HT-29 (cell line): ENCODE measurements at regions not wholly inside any gene's neighbourhood (a gene's known extent, or its start where the extent isn't known, plus 50 kb on each side); places are given as distances from the start of the nearest gene placed in this dataset.
"Not testable (repeated sequence)": the region's sequence is repeated elsewhere in the genome, so short reads cannot be mapped to it uniquely, and the experiment has no call there.

Experiments used
- DNase-seq: peaks from one replicate; pipeline ENCODE4 v3.0.0-alpha.2; 2015; ENCODE audit warnings: low spot score

GRCh38 chr12:92403210-92404175 is 257.8 kb upstream of the BTG1 start:
- DNase-seq: no peak

DNA sequence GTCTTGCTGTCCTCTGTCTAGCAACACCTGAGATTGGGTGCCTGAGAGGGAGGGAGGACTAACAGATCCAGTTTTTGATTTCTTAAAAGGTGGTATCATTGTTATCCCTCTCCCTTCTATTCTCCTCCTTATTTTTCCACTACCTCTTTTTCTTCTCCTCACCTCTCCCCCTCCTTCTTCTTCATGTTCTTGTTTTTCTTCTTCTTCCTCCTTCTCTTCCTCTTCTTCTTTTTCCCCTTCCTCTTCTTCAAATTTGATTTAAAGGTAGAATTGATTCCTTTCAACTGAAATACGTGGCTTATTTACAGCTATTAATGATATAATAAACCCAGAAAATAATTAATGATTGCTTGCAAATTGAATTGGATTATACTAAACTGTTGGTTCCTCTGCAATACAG is 256.8 kb upstream of the BTG1 start:
- DNase-seq: no peak

DNA sequence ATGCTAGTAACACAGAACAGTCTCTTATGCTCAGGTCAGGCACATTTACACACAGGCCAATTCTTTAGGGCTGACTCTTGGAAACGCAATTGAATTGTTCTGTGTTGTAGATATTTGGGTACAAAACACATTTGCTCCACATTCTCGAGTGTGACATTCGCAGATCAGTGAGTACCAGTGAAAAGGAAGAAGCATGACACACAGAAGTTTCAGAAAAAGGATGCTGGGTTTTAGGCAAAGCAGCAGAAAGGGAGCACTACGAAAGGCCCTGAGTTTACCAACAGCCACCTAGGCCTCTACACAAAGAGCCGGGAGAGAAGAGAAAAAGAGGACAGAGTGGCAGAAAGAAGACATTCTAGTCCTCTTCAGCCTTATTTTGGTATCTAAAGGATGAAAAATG is 254.4 kb upstream of the BTG1 start:
- DNase-seq: no peak

DNA sequence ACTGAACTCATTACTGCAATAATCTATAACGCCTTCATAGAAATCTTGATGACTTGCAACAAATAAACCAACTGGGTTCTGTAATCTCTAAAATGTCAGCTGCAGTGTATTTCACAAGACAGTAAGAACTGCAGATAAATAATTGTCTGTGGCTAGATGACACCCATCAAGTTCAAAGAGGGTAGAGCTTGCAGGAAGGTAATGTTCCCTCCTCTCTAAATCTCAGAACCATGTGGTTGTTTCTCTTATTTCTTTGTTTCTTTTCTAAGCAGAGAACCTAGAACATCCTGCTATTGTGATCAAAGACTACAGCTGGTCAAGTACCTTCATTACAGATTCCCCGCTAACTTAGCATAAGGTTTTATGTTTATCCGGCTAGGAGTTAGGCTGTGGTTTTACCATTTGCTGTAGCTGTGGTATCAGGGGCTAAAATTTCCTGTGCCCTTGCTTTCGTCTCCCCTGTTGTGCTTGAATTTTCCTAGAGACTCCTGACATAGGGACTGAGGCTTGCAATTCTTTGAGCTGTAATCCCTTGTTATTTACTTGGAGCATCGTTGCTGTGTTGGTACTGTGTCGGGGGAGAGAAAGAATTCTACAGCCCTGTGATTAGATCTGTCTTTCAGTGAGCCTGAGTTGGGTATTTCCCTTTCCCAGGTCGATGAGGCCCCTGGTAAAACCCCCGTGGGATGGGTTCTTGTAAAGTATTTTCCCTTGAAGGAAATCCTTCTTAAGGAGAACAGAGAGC is 253.1 kb upstream of the BTG1 start:
- DNase-seq: no peak

GRCh38 chr12:92396647-92397252 is 251.1 kb upstream of the BTG1 start:
- no peak for DNase-seq

DNA sequence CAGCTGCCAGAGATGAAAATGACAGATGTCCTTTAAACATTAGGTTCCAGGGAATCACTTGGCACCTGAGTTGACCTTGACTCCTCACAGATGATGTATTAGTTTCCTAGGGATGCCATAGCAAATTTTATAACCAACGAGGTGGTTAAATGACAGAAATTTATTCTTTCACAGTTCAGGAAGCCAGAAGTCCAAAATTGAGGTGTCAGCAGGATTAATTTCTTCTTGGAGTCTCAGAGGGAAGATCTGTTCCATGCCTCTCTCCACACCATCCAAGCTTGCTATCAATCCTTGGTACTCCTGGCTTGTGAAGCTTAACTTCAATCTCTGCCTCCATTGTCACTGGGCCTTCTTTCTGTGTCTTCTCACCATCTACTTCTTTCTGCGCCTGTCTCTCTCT is 249.7 kb upstream of the BTG1 start:
- DNase-seq: no peak

- DNase-seq: no peak
Measured at GRCh38 chr12:92394895-92395294, 249.2 kb upstream of the BTG1 start.

DNA sequence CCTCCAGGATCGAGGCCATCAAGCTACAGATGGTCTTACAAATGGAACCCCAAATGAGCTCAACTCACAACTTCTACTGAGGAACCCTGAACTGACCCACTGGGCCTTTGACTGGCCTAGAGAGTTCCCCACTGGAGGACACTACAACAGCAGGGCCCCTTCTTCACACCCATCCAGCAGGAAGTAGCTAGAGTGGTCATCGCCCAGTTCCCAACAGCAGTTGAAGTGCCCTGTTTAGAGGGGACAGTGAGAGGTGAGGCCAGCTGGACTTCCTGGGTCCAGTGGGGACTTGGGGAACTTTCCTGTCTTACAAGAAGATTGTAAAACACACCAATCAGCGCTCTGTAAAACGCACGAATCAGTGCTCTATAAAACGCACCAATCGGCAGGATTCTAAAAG is 247.9 kb upstream of the BTG1 start:
- no peak for DNase-seq

- not testable (repeated sequence) for DNase-seq
Measured at GRCh38 chr12:92391726-92392125, 246.1 kb upstream of the BTG1 start.

DNA sequence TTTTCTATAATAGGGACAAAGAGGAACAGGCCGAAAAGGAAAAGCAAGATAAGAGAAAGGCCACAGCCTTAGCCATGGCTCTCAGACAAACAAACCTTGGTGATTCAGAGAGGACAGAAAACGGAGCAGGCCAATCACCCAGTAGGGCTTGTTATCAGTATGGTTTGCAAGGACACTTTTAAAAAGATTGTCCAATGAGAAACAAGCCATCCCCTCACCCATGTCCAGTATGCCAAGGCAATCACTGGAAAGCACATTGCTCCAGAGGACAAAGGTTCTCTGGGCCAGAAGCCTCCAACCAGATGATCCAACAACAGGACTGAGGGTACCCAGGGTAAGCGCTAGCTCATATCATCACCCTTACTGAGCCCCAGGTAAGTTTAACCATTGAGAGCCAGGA is 243.8 kb upstream of the BTG1 start:
- no peak for DNase-seq

- no peak for DNase-seq
Measured at GRCh38 chr12:92385296-92385695, 239.7 kb upstream of the BTG1 start.

DNA sequence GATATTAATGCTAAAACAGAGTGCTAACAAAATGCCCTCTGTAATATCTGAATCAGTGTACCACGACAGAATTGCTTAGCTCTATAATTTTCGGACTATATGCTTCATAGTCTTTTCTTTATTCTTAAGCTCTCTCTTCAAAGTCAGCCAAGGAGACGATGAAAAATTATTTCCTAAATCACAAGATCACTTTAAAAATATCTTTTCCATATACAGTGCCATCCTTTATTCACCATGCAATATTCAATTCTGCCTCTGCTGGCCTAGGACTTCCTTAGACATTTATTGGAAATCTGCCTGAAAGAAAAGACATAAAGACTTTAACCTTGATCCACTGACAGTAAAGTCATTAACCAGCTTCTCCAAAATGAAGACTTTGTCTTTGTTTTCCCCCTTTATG is 238.9 kb upstream of the BTG1 start:
- DNase-seq: no peak

- no peak for DNase-seq
Measured at GRCh38 chr12:92382383-92382878, 236.8 kb upstream of the BTG1 start.

DNA sequence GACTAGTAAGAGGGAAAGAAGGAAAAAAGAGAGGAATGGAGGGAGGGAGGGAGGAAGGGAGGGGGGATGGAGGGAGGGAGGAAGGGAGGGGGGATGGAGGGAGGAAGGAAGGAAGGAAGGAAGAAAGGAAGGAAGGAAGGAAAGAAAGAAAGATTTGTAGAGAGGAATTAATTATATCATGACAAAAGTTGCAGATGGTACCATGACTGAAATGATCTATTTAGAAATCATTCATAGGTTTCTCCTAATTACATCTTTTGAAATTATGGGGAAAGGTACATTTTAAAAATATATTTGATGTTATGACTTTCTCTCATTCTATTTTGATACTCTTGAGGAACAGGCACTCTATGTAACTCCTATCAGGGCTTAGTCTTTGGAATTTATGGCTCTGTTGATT is 236.2 kb upstream of the BTG1 start:
- DNase-seq: no peak

- DNase-seq: no peak
Measured at GRCh38 chr12:92378682-92379479, 233.2 kb upstream of the BTG1 start.

GRCh38 chr12:92375504-92375903 is 229.9 kb upstream of the BTG1 start:
- not testable (repeated sequence) for DNase-seq

GRCh38 chr12:92370828-92371227 is 225.2 kb upstream of the BTG1 start:
- DNase-seq: no peak

GRCh38 chr12:92369636-92370035 is 224.0 kb upstream of the BTG1 start:
- no peak for DNase-seq

DNA sequence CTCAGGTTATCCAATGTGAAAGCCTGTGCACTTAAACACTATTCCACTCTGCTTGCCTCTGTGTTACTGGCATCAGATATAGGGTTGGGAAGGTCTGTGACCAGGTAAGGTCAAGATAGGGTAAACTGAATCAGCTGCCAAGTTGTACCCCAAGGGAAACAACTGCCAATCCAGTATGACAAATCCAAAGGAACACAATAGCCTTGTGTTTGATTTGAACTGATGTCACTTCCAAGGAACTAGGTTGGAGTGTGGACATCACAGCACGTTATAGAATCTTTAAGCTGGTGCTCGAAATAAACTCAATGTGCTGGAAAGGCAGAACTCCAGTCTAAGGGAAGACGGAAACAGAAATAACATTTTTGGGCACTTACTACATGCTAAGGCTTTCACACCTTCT is 223.4 kb upstream of the BTG1 start:
- DNase-seq: no peak

GRCh38 chr12:92365836-92366235 is 220.2 kb upstream of the BTG1 start:
- DNase-seq: no peak

DNA sequence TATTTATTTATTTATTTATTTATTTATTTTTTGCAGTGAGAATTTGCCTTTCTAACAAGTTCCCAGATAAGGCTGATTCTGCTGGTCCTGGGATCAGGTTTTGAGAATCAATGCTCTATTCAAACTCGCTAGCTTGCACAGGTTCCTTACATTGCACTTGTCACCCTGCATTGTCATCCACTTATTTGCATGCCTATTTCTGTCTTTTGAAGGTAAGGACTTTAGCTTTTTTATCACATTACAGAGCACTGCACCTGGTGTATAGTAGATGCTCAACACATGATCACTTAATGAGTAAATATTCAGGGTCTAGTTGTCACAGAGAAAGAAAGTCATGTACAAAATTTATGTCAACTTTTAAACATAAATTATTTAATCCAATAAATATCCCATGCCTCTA is 219.7 kb upstream of the BTG1 start:
- DNase-seq: no peak
